BLaER1 treated with 17β-estradiol and CSF1 and Interleukin-3, amounts not matched to agents 10 nM and 100 nM (cell line): ENCODE measurements at regions not wholly inside any gene's neighbourhood (a gene's known extent, or its start where the extent isn't known, plus 50 kb on each side); places are given as distances from the start of the nearest gene placed in this dataset.

ENCODE experiments used
- H3K27ac ChIP-seq, 11 experiments: shearing (Covaris generic); formaldehyde crosslinking; 2 replicates each; pipeline ENCODE4 v1.8.1; 2022
- H3K27me3 ChIP-seq, 11 experiments: shearing (Covaris generic); formaldehyde crosslinking; 2 replicates each; pipeline ENCODE4 v1.8.1; 2022
- H3K36me3 ChIP-seq, 11 experiments: shearing (Covaris generic); formaldehyde crosslinking; 2 replicates each; pipeline ENCODE4 v1.8.1; 2022
- H3K4me1 ChIP-seq, 10 experiments: shearing (Covaris generic); formaldehyde crosslinking; 2 replicates each; pipeline ENCODE4 v1.8.1; 2022
- H3K4me2 ChIP-seq, 11 experiments: shearing (Covaris generic); formaldehyde crosslinking; 2 replicates each; pipeline ENCODE4 v1.8.1; 2022
- H3K4me3 ChIP-seq, 10 experiments: shearing (Covaris generic); formaldehyde crosslinking; 2 replicates each; pipeline ENCODE4 v1.8.1; 2022
- H3K9ac ChIP-seq, 11 experiments: shearing (Covaris generic); formaldehyde crosslinking; 2 replicates each; pipeline ENCODE4 v1.8.1; 2022
- H3K9me3 ChIP-seq, 11 experiments: shearing (Covaris generic); formaldehyde crosslinking; replicated peaks in 1 of 11; 2 replicates each; pipeline ENCODE4 v1.8.1; 2022
- H4K20me1 ChIP-seq, 11 experiments: shearing (Covaris generic); formaldehyde crosslinking; 2 replicates each; pipeline ENCODE4 v1.8.1; 2022
- Cebpa-rat ChIP-seq, 11 experiments: shearing (Covaris generic); IDR thresholded peaks; 2 replicates each; pipeline ENCODE4 v1.8.1; 2022

DNA sequence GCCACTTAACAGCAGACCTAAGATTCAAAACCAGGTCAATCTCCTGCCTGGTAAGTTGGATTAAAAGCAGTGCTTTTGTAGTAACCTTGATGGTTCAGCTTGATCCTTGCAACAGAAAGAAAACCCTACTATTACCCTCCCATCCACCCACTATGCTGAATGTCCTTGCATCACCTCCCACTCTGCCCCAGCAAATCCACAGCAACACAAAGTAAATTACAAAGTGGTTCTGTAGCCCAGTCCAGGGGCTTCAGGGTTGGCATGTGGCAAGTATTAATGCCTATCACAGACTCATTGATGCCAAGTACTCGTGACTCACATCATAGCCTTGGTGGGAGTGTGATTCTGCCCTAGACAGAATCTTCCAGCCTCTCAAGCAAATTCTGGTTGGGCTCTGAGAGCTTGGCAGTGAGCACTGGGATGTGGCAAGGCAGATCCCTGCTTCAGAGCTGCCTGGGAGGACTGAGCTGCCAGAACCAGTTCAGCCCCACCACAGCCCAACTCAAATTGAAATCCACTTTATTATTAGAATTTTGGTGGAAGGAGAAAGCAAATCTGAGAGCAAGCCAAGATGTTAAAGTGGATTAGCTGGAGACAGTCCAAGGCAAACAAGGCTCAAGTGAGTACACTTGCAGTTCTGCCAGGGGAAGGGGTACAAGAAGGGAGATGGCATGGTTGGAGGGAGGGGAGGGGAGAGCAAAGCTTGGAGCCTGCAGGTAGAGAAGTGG is 225.8 kb upstream of the UMPS start:
- no peaks in the 10 kb centered on the region for H3K27me3 ChIP-seq
- no peak overlapping the region for H3K4me2 ChIP-seq
- H3K4me1 ChIP-seq: no peaks in the 10 kb centered on the region
- no peaks in the 10 kb centered on the region for H3K36me3 ChIP-seq
- no peaks in the 10 kb centered on the region for H4K20me1 ChIP-seq
- no peak overlapping the region for H3K27ac ChIP-seq
- no peak overlapping the region for H3K4me3 ChIP-seq
- H3K9me3 ChIP-seq: no peaks in the 10 kb centered on the region
- H3K9ac ChIP-seq: no peak overlapping the region
- TF ChIP-seq Cebpa-rat (IDR thresholded peaks at IDR 0.05): no peak

DNA sequence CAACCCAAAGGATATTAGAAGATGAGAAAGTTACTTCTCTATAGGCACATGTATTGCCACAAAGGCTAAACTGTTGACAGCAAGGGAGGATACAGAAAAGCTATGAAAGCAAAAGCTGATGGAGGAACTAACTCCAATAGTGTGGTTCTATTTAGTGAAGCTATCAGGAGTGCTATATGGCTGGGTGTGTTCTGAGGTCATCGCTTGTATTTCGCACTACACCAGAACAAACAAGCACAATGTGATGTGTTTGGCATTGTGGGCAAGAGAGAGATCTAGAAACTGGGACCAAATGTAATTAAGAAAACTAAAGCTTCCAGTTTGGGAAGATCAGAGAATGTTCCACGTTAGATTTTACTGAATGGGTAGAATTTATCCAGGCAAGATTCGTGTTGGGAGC is 220.4 kb upstream of the UMPS start:
- Histone ChIP-seq H3K9me3 (no peaks in the 10 kb centered on the region), H3K9ac (no peak overlapping the region), H4K20me1 (no peaks in the 10 kb centered on the region), H3K27ac (no peak overlapping the region), H3K36me3 (no peaks in the 10 kb centered on the region), H3K4me2 (no peak overlapping the region), H3K27me3 (no peaks in the 10 kb centered on the region), H3K4me3 (no peak overlapping the region), H3K4me1 (no peaks in the 10 kb centered on the region)
- TF ChIP-seq Cebpa-rat (IDR thresholded peaks at IDR 0.05): no peak

DNA sequence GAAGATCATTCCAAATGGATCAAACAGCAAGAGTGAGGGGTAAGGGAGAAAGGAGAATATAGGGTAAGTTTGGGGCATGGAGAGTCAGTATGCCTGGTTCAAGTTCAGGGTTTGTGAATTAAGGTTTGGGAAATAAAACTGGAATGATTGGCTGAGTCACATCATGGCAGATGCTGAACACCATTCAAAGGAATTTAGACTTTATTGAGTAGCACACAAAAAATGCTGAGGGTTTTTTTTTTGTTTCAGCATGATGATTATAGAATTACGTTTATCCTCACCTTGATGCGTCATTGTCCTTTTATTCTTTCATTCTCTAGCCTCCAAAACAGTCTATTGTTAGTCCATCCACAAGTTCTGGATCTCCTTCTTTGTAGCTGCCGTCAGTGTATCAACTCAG is 220.0 kb upstream of the UMPS start:
- Histone ChIP-seq H3K4me3 (no peak overlapping the region), H3K4me2 (no peak overlapping the region), H3K4me1 (no peaks in the 10 kb centered on the region), H3K9me3 (no peaks in the 10 kb centered on the region), H3K36me3 (no peaks in the 10 kb centered on the region), H3K27ac (no peak overlapping the region), H3K27me3 (no peaks in the 10 kb centered on the region), H3K9ac (no peak overlapping the region), H4K20me1 (no peaks in the 10 kb centered on the region)
- TF ChIP-seq Cebpa-rat (IDR thresholded peaks at IDR 0.05): no peak

DNA sequence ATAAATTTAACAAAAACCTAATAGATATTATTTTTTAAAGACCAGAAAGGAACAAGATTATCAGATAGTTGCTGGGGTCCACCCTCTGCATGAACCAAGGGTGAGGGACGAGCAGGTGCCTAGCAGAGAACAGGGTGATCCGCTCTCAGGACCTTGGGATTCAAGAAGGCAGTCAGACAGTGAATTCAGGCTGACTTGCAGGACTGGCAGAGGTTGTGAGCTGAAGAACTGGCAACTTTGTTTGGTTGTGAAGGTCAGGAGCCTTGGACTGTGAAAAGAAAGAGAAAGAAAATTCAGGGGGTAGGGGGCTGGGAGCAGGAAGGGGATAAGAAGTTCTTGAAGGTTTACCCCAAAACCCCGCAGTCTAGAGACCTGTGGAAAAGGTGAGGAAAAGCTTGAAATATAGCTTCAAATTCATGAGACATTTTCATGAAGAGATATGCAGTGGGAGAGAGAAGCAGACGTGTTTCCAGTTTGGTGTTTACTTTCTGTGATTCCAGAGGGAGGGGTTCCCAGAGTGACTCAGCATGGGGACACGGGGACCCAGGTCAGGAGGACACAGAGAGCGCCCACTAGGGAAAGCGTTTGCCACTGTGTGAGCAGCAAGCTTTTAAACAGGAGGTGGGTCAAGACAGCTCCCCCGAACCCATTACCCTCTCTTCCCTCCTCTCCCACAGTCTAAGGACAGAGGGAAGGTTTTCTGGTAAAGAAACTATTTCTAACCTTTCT is 217.2 kb upstream of the UMPS start:
- Histone ChIP-seq H3K27ac (no peak overlapping the region), H3K36me3 (no peaks in the 10 kb centered on the region), H4K20me1 (no peaks in the 10 kb centered on the region), H3K9me3 (no peaks in the 10 kb centered on the region), H3K27me3 (no peaks in the 10 kb centered on the region), H3K4me1 (no peaks in the 10 kb centered on the region), H3K9ac (no peak overlapping the region), H3K4me3 (no peak overlapping the region), H3K4me2 (no peak overlapping the region)
- no peak for TF ChIP-seq Cebpa-rat (IDR thresholded peaks at IDR 0.05)

DNA sequence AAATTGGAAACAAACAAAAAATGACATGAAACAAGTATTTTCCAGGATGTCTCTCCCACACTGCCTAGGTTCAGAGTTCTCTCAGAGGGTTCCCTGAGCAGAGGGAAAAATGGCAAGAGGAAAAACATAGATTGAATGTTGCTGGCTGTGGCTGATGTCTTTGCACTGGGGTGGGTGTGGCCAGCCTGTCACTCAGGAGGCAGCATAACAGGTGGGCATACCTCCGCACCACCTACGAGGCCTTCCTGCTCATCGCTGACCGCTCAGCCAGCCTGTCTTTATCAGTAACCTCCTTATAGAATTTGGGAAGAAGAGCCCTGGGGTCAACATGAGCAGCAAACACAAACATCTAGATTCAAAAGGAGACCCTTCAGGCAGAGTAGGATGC is 216.6 kb upstream of the UMPS start:
- Histone ChIP-seq H3K4me2 (no peak overlapping the region), H3K4me3 (no peak overlapping the region), H3K9me3 (no peaks in the 10 kb centered on the region), H3K27me3 (no peaks in the 10 kb centered on the region), H3K4me1 (no peaks in the 10 kb centered on the region), H3K36me3 (no peaks in the 10 kb centered on the region), H3K9ac (no peak overlapping the region), H4K20me1 (no peaks in the 10 kb centered on the region), H3K27ac (no peak overlapping the region)
- TF ChIP-seq Cebpa-rat (IDR thresholded peaks at IDR 0.05): no peak

DNA sequence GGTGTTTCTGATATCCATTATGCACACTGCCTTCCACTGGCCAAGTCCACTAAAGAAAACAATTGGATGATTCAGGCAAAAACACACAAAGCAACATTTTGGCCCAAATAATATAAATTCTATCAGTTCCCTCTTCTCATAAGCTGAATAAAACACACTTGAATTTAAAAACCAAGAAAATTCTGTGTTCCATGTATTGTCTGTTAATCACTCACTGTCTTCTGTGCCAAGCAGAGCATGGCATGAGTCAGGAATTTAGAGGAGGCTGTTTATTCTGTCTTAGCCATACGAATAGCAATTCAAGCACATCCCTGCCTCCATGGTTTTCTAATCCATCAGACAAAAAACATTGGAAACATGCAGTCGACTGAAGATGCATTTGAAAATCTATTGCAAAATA is 215.6 kb upstream of the UMPS start:
- no peaks in the 10 kb centered on the region for H3K4me1 ChIP-seq
- H3K4me2 ChIP-seq: no peak overlapping the region
- no peak overlapping the region for H3K4me3 ChIP-seq
- H3K27ac ChIP-seq: no peak overlapping the region
- no peaks in the 10 kb centered on the region for H4K20me1 ChIP-seq
- H3K9ac ChIP-seq: no peak overlapping the region
- TF ChIP-seq Cebpa-rat (IDR thresholded peaks at IDR 0.05): no peak
- no peaks in the 10 kb centered on the region for H3K36me3 ChIP-seq
- no peaks in the 10 kb centered on the region for H3K9me3 ChIP-seq
- H3K27me3 ChIP-seq: no peaks in the 10 kb centered on the region

DNA sequence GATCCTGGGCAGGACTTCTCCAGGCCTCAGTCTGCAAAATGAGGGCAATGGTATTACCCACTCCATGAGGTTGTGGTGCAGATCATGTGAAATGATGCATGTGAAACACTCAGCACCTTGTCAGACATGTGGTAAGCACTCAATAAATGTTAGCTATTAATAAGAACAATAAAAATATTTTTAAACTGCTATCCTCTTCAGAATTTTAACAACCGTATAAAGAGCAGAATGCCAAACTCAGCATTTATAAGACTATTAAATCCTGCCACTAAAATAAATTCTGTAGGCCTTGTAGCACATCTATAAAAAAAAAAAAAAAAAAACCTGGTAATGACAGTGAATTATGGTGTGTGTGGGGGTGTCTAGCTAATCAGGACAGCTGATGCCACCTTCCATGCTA is 213.9 kb upstream of the UMPS start:
- no peak overlapping the region for H3K27ac ChIP-seq
- no peak overlapping the region for H3K9ac ChIP-seq
- no peak overlapping the region for H3K4me2 ChIP-seq
- no peaks in the 10 kb centered on the region for H4K20me1 ChIP-seq
- H3K27me3 ChIP-seq: no peaks in the 10 kb centered on the region
- TF ChIP-seq Cebpa-rat (IDR thresholded peaks at IDR 0.05): no peak
- no peak overlapping the region for H3K4me3 ChIP-seq
- no peaks in the 10 kb centered on the region for H3K4me1 ChIP-seq
- no peaks in the 10 kb centered on the region for H3K9me3 ChIP-seq
- H3K36me3 ChIP-seq: no peaks in the 10 kb centered on the region

DNA sequence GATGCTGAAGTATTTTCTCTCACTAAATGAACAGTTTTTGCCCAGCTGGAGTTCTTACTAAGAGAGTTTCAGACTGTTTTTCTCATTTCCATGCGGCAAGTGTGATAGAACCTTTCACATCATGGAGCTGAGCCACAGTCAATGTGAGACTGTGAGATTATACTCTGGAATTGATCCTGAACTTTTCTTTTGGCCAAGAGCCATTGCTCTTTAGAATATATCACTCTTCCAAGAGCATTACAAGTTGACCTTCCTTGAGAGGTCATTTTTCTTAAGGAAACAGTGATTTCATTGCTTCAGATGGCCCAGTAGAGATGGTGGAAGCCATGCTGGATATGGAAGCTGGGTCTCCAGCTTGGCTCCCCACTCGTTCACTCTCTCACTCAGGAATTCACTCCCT is 212.9 kb upstream of the UMPS start:
- no peaks in the 10 kb centered on the region for H3K4me1 ChIP-seq
- no peak for TF ChIP-seq Cebpa-rat (IDR thresholded peaks at IDR 0.05)
- no peaks in the 10 kb centered on the region for H3K9me3 ChIP-seq
- no peak overlapping the region for H3K27ac ChIP-seq
- no peak overlapping the region for H3K4me2 ChIP-seq
- no peaks in the 10 kb centered on the region for H4K20me1 ChIP-seq
- H3K4me3 ChIP-seq: no peak overlapping the region
- H3K27me3 ChIP-seq: no peaks in the 10 kb centered on the region
- no peak overlapping the region for H3K9ac ChIP-seq
- no peaks in the 10 kb centered on the region for H3K36me3 ChIP-seq

DNA sequence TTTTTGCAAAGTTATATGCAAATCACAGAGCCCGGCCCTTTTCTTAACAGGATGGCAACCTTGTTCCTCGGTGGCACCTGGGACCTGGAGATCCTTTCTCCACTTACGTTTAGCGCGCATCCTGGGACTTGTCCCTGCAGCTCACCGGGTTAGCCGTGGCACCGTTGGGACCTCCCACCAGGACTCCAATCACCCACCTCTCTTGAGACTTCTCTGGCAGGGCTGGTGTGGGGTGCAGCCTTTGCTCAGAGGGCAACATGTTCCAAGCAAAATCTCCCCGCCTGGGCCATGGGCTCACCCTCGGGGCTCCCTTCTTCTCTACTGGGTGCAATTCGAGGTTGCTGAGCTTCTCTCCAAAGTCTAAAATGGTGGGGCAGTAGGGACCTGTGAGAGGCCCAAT is 211.9 kb upstream of the UMPS start:
- TF ChIP-seq Cebpa-rat (IDR thresholded peaks at IDR 0.05): no peak
- H4K20me1 ChIP-seq: no peaks in the 10 kb centered on the region
- no peak overlapping the region for H3K4me3 ChIP-seq
- H3K27me3 ChIP-seq: no peaks in the 10 kb centered on the region
- H3K9me3 ChIP-seq: no peaks in the 10 kb centered on the region
- no peak overlapping the region for H3K27ac ChIP-seq
- no peak overlapping the region for H3K4me2 ChIP-seq
- no peak overlapping the region for H3K9ac ChIP-seq
- no peaks in the 10 kb centered on the region for H3K4me1 ChIP-seq
- no peaks in the 10 kb centered on the region for H3K36me3 ChIP-seq

DNA sequence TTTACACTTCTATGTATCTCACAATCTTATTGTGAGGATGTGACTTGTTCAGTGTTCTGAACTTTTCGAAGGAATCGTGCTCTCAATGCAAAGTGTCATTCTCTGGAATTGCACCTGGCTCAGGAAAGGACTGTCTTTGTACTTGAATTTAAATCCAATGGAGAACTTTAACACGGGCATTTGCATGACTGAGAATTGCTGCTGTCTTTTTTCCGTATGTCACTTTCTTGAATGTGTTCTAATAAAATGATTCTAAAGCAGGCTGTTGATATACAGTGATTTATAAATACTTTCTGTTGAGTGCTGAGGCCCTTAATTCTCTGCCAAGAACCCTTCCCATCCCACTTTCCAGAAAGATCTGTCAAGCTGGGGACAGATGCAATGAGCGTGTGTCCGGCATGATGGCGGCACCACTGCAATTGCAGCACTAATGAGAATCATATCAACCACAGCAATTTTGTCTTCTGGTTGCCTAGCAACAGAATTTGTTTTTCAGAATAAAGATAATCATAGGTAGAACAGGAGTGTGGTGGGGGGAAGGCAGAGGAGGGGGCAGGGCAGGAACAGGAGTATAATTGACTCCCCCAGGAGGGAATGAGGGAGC is 210.6 kb upstream of the UMPS start:
- Histone ChIP-seq H3K4me1 (no peaks in the 10 kb centered on the region), H3K4me3 (no peak overlapping the region), H3K36me3 (no peaks in the 10 kb centered on the region), H3K9ac (no peak overlapping the region), H3K9me3 (peaks cover 0 to 3% (median under 1%) of the 10 kb centered on the region in 11 experiments; a peak in 5 of 22 replicates), H3K27me3 (no peaks in the 10 kb centered on the region), H3K27ac (no peak overlapping the region), H3K4me2 (no peak overlapping the region), H4K20me1 (no peaks in the 10 kb centered on the region)
- TF ChIP-seq Cebpa-rat (IDR thresholded peaks at IDR 0.05): no peak
